ENCODE measurements at regions not wholly inside any gene's neighbourhood (a gene's known extent, or its start where the extent isn't known, plus 50 kb on each side); places are given as distances from the start of the nearest gene placed in this dataset.

DNA sequence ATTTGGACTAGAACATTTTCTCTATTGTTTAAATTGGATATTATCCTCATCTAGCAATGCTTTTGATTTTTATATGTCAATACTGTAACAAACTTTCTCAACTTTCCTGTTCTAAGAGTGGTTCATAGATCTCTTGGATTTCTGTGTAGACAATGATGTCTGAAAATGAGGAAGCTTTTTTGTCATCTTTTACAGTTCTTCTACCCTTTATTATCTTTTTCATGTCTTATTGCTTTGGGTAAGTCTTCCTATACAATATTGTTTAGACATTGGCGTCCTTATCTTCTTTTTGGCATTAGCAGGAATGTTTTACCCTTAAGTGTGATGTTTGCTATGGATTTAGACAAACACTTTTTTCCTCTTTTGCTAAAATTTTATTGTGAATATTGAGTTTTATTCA, 91.5 kb upstream of the MTHFD1L start:
- no peak for TF ChIP-seq ZNF274 (IDR thresholded peaks at IDR 0.05; ENCODE audit: low read depth, low read length)
- TF ChIP-seq YY1 (IDR thresholded peaks at IDR 0.05; ENCODE audit: insufficient read depth, insufficient read length), result no peak
- no peak for TF ChIP-seq SUZ12 (IDR thresholded peaks at IDR 0.05; ENCODE audit: extremely low read depth, insufficient read depth, insufficient read length)
